ENCODE measurements at regions not wholly inside any gene's neighbourhood (a gene's known extent, or its start where the extent isn't known, plus 50 kb on each side); places are given as distances from the start of the nearest gene placed in this dataset.

GRCh38 chr2:6213056-6213780, 521.0 kb downstream of the SOX11 start:
- no peak for DNase-seq

DNA sequence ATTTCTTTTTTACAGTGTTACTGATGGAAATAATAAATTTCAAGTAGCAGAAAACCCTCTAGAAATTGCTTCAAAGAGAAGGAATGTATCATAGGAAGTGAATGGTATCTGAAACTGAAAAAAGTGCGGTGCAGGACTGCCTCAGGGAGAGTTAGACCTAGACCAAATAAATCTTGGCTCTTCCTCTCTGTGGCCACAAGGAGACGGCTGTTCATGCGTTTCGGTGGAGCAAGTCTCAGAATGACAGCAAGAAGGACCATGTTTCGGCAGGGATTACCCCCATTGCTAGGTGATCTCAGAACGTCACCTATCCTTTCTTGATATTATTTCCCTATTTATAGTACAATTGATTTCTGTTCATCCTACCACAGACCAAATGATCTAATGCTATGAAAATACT, 522.3 kb downstream of the SOX11 start:
- DNase-seq = no peak

DNA sequence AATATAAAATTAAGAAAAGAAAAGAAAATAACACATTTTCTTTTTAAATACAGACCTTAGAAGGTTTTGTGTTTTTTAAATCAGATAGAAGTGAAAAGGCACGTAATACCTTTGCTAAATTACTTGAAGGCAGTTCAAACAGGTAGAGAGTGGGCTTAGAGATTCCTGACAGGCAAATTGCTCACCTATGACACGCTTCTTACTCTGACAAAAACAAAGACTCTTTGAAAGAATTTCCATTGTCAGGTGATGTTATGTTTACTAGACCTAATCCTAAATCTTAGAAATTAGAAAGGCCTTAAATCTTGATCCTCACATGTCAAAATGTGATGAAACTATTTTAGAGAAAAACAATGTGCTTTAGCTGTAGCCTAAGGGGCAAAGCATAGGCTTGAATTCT, 522.9 kb downstream of the SOX11 start:
- DNase-seq = no peak

DNA sequence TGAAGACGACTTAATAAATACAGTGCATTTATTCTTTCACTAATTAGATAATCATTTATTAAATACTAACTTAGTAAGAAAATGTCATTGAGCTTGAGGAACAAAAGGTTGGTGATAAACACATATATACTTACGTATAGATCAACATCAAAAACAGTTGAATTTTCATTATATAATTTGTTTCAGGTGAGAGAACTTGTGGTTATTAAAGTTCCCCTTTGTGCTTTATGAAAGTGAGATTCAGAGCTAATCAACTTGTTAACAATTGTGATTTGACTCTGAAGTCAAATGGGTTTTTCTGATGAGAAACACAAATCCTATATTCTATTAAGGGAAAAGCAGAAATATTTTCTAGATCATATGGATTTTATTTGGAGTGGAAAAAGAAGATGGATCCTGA, 524.0 kb downstream of the SOX11 start:
- DNase-seq = no peak

DNA sequence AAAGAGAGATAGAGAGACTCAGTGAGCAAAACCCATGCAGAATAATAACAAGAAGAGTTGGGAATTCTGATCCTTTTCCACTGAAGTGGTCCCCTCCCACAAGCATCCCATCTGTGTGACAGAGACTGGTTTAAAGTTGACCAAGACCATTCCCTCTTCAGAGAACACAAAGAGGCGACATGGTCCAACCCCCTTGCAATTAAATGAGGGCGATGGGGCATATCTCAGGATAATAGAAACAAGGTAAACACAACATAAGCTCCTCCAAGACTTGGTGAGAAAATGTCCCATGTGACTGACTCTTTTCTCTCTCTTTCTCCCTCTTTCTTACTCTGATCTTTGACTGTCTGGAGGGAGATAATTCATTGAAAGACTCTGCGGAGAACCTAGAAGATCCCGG, 526.7 kb downstream of the SOX11 start:
- no peak for DNase-seq

DNA sequence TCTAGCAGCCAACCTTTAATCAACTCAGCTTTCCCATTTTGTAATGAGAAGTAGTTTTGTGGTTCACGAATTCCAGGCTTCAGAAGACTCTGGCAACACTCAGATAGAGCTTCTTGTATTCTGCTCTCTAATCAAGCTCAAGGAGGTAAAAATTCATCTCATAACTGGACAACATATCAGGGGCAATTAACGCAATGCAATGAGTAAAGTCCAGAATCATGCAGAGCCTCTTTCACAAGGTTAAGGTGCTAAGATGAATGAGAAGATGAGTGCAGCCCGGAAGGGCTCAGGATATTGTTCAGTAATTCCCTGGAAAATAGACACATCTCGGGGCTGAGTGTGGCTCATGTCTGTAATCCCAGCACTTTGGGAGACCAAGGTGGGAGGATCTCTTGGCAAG, 527.7 kb downstream of the SOX11 start:
- no peak for DNase-seq

DNA sequence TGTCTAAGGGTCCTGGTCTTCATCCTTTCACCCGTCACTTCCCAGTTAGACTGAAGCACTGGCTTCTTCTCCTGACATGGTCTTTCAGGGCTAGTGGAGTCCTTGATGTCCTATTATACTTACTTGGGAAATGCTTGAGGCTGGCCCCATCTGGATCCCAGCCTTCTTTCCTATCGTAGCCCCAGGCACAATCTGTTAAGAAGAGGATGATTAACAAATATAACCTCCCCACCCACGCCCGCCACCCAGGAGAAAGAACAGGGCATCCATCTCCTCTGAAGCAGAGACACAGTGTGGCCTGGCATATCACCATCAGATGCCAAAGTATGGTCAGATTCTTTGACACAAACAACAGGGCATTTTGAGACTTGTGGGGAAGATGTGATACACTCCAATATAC, 530.1 kb downstream of the SOX11 start:
- no peak for DNase-seq

DNA sequence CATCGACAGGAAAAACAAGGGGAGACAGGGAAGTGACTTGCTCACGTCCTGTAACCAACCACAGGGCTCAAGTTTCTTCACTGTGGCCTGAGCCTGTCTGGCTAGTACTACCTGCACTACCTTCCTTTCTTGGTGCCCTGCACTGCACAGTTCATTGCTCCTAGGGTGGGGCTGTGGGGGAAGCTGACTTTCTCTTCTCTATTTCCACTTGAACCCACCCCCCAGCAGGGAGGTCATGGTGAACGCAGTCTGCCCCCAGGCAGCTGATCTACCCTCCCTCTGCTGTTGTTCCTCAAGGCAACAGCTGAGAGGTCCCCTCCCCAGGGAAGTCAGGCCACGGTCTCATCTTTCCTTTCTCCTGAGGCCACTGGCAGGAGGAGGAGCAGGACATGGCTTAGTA, 532.1 kb downstream of the SOX11 start:
- DNase-seq = no peak

DNA sequence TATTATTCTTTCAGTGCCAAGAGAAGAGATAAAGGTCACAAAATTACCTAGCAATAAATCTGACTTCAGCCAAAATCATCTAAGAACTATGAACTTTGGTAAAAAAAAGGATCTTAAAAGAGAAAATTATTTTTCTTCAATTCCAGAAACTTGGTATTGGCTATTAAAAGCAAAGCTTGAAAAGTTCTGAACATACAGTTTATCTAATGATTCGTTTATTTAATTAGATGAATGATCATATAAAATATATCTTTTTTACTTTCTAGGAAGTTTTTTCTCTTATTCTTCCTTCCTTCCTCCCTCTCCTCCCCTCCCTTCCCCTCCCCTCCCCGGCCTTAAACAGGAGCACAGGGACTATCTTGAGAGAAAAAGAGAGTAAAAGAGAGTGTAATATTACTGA, 536.1 kb downstream of the SOX11 start:
- DNase-seq = no peak

- DNase-seq = no peak
Measured at GRCh38 chr2:6231166-6231565, 539.0 kb downstream of the SOX11 start.

- no peak for DNase-seq
Measured at GRCh38 chr2:6233993-6234392, 541.8 kb downstream of the SOX11 start.

GRCh38 chr2:6234702-6235101, 542.5 kb downstream of the SOX11 start:
- no peak for DNase-seq

DNA sequence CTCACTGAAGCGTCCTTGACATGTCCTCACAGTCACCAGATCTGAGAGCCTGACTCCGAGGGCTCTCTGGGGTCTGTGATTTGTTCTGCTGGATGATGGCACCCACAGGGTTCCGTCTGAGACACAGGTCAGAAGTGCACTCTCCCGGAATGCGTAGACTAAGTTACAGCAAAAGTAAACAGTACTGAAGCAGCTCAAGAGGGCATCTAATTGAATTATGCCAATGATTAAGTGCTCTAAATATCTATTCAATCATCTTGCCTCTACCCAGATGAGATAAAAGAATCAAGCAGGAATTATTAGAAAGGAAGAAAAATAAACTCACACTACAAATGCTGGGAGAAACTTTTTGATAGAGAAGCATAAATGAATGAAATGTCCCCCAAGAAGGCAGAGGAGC, 544.1 kb downstream of the SOX11 start:
- no peak for DNase-seq

GRCh38 chr2:6237039-6237660, 545.0 kb downstream of the SOX11 start:
- DNase-seq = no peak

DNA sequence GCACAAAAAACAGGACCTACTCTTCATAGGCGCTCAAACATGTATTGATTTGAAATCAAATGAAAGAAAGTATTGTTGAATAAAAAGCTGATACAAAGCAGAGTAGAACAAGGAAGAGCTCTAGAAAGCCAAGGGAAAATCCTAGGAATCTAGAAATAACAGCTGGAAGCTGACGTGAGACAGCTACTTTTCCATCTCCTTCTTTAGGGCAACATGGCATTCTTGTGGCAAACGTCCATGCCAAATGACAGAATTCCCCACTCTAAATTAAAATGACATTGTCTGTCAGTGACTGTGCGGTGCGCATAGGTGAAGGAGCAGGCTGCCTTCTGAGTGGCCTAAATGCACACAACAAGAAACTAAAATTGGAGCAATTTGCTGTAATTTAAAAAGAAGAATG, 557.4 kb downstream of the SOX11 start:
- no peak for DNase-seq

- no peak for DNase-seq
Measured at GRCh38 chr2:6254441-6254840, 562.3 kb downstream of the SOX11 start.

DNA sequence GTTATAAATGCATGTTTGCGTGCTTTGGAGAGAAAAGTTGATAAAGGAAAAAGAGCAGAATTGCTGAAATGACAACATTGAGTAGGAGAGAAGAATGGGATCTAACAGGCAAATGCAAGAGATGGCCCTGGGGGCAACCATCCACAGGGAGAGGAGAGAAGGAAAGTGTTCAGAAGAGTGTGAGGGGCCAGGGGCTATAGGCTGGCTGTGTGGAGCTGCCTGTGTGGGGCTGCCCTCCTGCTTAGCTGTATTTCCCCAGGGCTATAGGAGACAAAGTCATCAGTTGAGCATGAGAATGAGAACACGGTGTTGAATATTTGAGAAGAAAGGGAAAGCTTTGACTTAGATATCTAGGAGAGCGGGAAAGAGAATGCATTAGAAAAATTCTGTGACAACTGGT, 572.0 kb downstream of the SOX11 start:
- no peak for DNase-seq

DNA sequence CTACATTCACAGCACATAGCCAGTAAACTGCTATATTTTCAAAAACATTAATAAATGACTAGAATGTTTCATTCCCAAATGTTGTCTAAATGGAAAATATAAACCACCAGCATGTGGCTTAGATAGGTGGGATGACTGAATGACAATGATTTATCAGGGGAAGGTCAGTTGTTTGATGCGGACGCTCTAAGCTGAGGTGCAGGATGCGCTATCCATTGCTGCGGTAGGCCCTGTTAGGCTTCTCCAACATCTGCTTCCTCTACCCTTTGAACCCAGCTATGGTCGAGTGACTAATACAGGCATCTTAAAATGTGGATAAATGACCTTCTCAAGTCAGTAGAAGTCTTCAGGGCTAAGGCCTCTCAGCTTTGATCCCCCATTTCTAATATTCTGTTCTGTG, 584.2 kb downstream of the CMPK2 start:
- DNase-seq = no peak

- no peak for DNase-seq
Measured at GRCh38 chr2:6283259-6283658, 582.4 kb downstream of the CMPK2 start.

- no peak for DNase-seq
Measured at GRCh38 chr2:6287406-6287805, 578.3 kb downstream of the CMPK2 start.

DNA sequence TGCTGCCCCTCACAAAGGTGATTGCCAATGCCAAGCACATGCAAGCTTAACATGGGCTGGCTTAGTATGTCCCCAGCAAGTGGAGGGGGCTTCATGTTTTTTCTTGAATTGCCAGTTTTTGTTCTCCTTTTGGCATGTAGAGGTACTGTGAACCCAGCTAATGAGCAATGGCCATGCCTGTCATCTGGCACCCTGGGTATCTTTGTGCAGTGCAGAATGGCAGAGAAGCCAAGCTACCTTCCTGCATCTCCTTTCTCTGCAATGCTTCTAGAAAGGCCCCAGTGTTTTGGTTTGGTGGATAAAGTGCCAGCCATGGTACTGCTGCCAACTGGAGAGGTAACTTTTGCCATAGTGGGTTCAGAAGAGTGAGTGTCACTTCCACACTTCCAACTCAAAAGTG, 576.9 kb downstream of the CMPK2 start:
- no peak for DNase-seq

- no peak for DNase-seq
Measured at GRCh38 chr2:6290217-6291015, 575.3 kb downstream of the CMPK2 start.

DNA sequence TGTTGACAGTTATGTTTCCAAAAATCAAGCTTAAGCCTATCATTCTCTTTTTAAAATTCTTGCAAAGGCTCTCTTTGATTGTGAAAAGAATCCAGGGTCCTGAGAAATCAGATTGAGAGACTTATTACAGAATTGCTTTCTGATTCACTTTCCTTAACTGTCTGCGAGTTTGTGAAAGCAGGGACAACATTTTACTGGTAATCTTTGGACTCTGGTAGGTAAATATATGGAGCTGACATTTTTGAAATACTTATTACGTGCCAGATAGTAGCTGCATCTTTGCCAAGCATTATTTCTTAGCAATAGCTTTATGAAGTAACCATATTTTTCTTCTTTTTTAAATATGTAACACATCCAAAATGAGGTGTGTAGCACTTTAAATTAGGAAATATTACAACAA, 570.9 kb downstream of the CMPK2 start:
- no peak for DNase-seq

DNA sequence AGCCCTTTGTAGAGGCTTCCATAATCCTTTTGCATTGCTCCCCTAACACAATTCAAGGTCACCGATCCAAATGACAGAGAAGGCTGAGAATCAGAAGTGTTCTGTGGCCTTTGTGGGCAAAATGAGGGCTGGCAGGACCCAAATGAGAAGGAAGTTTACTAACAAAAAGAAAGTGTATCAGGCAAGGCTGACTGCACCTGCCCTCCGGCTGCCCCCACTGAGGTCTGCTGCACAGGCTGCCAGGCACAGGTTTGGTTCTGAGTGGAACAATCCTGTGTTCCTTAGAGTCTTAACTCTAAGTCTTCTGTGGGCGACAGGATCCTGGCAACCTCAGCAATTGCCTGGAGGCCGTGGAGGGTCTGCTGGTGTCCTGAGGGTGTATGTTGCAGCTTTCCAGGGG, 568.5 kb downstream of the CMPK2 start:
- no peak for DNase-seq

Measured in NCI-H526 treated with DMSO at 0.1 percent for 48 hours (cell line).